ENCODE measurements at regions not wholly inside any gene's neighbourhood (a gene's known extent, or its start where the extent isn't known, plus 50 kb on each side); places are given as distances from the start of the nearest gene placed in this dataset.

DNA sequence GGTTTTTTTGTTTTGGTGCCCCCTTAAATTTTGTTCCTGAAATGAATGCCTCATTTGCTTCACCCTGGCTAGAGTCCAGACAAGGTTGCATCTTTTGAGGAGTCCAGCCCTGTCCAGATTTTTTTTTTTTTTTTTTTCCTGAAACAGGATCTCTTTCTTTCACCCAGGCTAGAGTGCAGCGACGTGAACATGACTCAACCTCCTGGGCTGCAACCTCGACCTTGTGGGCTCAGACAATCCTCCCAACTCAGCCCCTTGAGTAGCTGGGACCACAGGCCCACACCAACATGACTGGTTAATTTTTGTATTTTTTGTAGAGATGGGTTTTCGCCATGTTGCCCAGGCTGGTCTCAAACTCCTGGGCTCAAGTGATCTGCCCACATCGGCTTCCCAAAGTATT lies 469.0 kb upstream of the BRINP1 start:
- TF ChIP-seq, protein P1, sequence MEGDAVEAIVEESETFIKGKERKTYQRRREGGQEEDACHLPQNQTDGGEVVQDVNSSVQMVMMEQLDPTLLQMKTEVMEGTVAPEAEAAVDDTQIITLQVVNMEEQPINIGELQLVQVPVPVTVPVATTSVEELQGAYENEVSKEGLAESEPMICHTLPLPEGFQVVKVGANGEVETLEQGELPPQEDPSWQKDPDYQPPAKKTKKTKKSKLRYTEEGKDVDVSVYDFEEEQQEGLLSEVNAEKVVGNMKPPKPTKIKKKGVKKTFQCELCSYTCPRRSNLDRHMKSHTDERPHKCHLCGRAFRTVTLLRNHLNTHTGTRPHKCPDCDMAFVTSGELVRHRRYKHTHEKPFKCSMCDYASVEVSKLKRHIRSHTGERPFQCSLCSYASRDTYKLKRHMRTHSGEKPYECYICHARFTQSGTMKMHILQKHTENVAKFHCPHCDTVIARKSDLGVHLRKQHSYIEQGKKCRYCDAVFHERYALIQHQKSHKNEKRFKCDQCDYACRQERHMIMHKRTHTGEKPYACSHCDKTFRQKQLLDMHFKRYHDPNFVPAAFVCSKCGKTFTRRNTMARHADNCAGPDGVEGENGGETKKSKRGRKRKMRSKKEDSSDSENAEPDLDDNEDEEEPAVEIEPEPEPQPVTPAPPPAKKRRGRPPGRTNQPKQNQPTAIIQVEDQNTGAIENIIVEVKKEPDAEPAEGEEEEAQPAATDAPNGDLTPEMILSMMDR (IDR thresholded peaks at IDR 0.05), result no peak
- no peak for TF ChIP-seq POLR2A (IDR thresholded peaks at IDR 0.05)

All from lower leg skin (tissue), 3 donors.